ENCODE measurements at regions not wholly inside any gene's neighbourhood (a gene's known extent, or its start where the extent isn't known, plus 50 kb on each side); places are given as distances from the start of the nearest gene placed in this dataset.

- H3K27me3 ChIP-seq (ENCODE audit: insufficient read depth, low read length), result no peaks in the 10 kb centered on the region
- no peak overlapping the region for H3K56ac ChIP-seq (ENCODE audit: insufficient read length, low read depth, low read length)
- H2BK20ac ChIP-seq (ENCODE audit: low read depth, low read length, poor library complexity, severe bottlenecking), result no peak overlapping the region
- no peak overlapping the region for H3K14ac ChIP-seq (ENCODE audit: insufficient read depth, low read length)
- no peak overlapping the region for H2AK5ac ChIP-seq (ENCODE audit: insufficient read length, low read length)
- no peak overlapping the region for H4K5ac ChIP-seq (ENCODE audit: insufficient read length, low read depth, low read length)
- no peak overlapping the region for H3K4me3 Mint-ChIP-seq
- no peak overlapping the region for H2BK120ac ChIP-seq (ENCODE audit: low read depth, low read length, poor library complexity, severe bottlenecking)
- DNase-seq, result no peak
- peaks cover 4% of the 10 kb centered on the region for H3K27me3 Mint-ChIP-seq (ENCODE audit: low read depth)
- H2AFZ ChIP-seq (ENCODE audit: low read length), result no peak overlapping the region
- H3K18ac ChIP-seq (ENCODE audit: insufficient read length, low read depth, low read length), result no peak overlapping the region
- no peak overlapping the region for H2BK15ac ChIP-seq (ENCODE audit: low read depth, low read length)
- H3K27ac ChIP-seq (ENCODE audit: insufficient read length, low read depth, low read length), result no peak overlapping the region
- H2BK5ac ChIP-seq (ENCODE audit: insufficient read length, low read length), result no peak overlapping the region
- no peak overlapping the region for H2BK12ac ChIP-seq (ENCODE audit: insufficient read length, low read depth, low read length)
- no peak overlapping the region for H4K91ac ChIP-seq (ENCODE audit: insufficient read length, low read depth, low read length)
- no peak overlapping the region for H3K4ac ChIP-seq (ENCODE audit: low read depth, low read length)
- no peak overlapping the region for H3K9ac ChIP-seq (ENCODE audit: extremely low read depth, insufficient read length, low read length)
- H3K27ac Mint-ChIP-seq, result no peak overlapping the region
- H3K23ac ChIP-seq (ENCODE audit: insufficient read length, low read depth, low read length), result no peak overlapping the region
- H3K4me2 ChIP-seq (ENCODE audit: insufficient read depth, insufficient read length, low read length), result no peak overlapping the region
- H3K9me3 ChIP-seq (ENCODE audit: control insufficient read depth, low read depth, low read length), result no peaks in the 10 kb centered on the region
- peaks cover 2% of the 10 kb centered on the region; the same call in 1 of the 2 replicates for H3K4me1 ChIP-seq (ENCODE audit: insufficient read depth, low read length)
- no peaks in the 10 kb centered on the region for H3K79me1 ChIP-seq (ENCODE audit: insufficient read depth, low read depth, low read length, poor library complexity, severe bottlenecking)
- H3K4me1 Mint-ChIP-seq, result peaks cover 9 to 13% of the 10 kb centered on the region in 2 experiments
- no CpG with 5 or more reads among the region's 8 CpGs for WGBS (ENCODE audit: extremely low coverage, insufficient read length, low lambda C conversion rate)
- no peak overlapping the region for H4K8ac ChIP-seq (replicated peaks; ENCODE audit: insufficient read length, low read depth, low read length)
- H3T11ph ChIP-seq (ENCODE audit: low read length), result no peak overlapping the region
- no peaks in the 10 kb centered on the region for H3K23me2 ChIP-seq (ENCODE audit: insufficient read length, low read depth, low read length, poor library complexity, severe bottlenecking)
- 0 out of 5 replicates have a peak, but pooled peaks cover 0 to 3% of the 10 kb centered on the region in 2 experiments for H3K9me3 Mint-ChIP-seq
- H4K20me1 ChIP-seq (ENCODE audit: control insufficient read depth, insufficient read depth, insufficient read length), result no peaks in the 10 kb centered on the region
- H3K36me3 Mint-ChIP-seq (ENCODE audit: insufficient read depth in 1 of 3, low read depth in 3 of 3), result no peaks in the 10 kb centered on the region; a peak in 1 of 7 replicates
- TF ChIP-seq, protein P1, sequence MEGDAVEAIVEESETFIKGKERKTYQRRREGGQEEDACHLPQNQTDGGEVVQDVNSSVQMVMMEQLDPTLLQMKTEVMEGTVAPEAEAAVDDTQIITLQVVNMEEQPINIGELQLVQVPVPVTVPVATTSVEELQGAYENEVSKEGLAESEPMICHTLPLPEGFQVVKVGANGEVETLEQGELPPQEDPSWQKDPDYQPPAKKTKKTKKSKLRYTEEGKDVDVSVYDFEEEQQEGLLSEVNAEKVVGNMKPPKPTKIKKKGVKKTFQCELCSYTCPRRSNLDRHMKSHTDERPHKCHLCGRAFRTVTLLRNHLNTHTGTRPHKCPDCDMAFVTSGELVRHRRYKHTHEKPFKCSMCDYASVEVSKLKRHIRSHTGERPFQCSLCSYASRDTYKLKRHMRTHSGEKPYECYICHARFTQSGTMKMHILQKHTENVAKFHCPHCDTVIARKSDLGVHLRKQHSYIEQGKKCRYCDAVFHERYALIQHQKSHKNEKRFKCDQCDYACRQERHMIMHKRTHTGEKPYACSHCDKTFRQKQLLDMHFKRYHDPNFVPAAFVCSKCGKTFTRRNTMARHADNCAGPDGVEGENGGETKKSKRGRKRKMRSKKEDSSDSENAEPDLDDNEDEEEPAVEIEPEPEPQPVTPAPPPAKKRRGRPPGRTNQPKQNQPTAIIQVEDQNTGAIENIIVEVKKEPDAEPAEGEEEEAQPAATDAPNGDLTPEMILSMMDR (conservative IDR thresholded peaks at IDR 0.05), result no peak
- no peaks in the 10 kb centered on the region for H3K79me2 ChIP-seq (ENCODE audit: insufficient read depth, low read length)
Observed at GRCh38 chr5:133799571-133800237, 168.7 kb downstream of the C5orf15 start.
